Activated CD4-positive, alpha-beta T cell treated with anti-CD3 and anti-CD28 coated beads for 24 hours (primary cell): ENCODE measurements at regions not wholly inside any gene's neighbourhood (a gene's known extent, or its start where the extent isn't known, plus 50 kb on each side); places are given as distances from the start of the nearest gene placed in this dataset.

Source experiments
- DNase-seq, 2 donors: peaks; one replicate each; pipeline ENCODE4 v3.0.0-alpha.2; 2020; ENCODE audit warnings: low read depth in 2 of 2

DNA sequence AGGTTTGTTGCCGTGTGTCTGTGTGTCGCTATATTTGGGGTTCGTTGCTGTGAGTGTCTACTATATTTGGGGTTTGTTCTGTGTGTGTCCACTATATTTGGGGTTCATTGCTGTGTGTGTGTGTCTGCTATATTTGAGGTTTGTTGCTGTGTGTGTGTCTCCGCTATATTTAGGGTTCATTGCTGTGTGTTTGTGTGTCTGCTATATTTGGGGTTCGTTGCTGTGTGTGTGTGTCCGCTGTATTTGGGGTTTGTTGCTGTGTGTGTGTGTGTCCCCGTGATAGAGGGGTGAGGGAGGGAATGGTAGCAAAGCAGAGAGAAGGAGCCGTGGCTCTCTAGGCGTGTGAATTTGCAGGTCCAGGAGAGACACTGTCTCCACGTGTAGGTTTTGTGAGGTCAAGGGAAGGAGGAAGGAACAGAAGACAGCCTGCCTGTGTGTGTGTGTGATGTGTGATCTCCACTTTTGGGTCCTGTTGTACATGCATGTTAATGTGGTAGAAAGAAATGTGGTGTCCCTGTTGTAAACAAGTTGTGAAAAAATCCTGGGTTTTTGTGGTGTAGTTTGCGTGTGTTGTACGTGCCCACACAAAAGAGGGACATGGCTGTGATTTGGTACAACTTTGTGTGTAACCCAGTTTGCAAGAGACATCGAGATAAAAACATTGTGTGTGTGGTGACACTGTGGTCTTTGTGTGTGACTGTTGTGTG, 56.3 kb upstream of the ECE1 start:
- no peak for DNase-seq

DNA sequence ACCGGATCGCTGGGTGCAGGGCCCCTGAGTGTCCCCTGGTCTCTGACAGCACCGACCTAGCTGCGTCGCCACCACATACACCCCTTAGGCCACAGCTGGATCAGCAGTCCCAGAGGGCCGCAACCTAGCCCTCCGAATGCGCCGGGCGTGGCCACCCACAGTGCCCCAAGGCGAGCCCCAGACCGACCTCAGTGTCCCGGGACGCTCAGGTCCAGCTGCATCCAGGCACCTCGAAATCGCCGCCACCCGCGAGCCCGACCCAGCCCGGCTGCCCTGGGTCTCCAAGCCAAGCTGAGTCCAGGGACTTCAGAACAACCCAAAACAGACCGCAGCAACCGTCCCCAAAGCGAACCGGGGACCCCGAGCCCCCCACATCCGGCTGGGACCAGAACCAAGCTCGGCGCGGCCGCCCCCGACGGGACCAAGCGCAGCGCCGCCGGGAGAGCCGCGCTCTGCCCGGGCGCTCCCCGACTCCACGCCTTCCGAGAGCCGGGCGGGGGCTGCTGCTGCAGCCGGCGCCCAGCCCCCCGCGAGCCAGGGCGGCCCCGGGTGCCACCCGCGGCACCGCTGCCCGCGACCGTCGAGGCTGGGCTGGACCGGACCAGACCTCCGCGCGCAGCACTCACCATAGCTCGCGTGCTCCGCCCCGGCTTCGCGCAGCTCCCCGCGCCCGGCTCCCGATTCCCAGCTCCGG, 54.6 kb upstream of the ECE1 start:
- no peak for DNase-seq

DNA sequence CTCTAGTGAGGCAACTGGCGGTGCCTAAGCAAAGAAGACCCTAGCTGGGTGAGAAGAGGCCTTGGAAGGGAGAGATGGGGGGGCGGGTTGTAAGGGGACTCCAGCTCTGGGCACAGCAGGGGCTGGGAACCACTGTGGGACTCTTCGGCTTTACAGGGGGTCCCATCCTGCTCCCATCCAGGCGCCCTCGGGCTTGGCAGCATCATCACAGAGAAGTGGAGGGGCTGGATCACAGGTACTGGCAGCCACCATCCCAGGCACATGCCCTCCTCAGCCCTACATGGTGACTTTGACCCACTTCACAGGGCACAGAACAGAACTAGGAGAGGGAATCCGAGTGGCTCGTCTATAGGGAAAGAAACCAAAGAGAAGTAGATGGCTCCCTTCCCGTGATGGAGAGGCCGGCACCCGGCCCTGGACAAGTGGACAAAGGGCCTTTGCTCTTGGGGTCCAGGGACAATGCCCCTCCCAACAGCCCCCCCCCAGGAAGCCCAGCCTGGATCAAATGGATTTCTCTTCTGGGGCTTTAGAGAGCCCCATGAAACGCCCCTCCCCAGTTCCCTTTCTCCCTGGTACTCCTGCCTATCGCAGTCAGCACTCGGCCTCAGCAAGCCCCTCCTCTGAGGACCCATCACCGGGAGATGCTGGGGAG, 54.0 kb upstream of the ECE1 start:
- DNase-seq, result no peak

DNA sequence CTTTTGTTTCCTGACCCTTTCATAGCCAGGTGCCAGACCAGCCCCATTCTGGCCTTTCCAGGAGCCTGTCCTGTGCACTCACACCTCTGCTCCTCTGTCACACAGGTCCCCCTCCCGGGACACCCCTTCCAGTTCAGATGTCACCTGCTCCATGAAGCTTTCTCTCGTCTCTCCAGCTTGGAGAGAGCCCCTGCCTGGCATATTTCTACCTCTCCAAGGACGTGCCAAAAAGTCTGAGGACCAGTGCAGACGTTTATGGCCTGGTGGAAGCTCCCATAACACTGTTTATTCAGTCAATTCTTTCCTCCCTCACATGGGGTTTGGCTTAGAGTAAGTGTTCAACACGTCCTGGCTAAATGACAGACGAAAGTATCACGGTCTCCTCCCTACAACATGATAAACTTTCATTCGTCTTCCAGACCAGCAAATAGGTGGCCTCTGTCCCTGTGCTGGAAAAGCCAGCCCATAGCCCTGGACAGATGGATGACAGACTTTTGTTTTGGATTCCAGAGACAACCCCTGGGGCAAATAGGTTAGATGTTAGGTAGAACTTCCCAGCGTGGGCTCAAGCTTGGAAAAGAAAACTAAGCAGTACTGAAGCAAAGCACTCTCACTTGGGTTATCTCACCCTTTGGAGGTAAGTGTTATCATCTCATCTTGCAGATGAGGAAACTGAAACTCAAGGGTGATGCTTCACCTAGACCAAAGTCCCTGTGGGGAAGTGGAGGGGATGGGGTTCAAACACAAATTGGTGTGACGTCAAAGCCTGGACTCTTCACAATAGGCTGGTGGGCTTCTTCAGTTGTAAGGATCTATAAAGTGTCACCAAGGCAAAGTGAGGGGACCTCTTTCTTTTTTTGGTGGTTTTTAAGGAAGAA, 52.9 kb upstream of the ECE1 start:
- DNase-seq, result no peak

DNA sequence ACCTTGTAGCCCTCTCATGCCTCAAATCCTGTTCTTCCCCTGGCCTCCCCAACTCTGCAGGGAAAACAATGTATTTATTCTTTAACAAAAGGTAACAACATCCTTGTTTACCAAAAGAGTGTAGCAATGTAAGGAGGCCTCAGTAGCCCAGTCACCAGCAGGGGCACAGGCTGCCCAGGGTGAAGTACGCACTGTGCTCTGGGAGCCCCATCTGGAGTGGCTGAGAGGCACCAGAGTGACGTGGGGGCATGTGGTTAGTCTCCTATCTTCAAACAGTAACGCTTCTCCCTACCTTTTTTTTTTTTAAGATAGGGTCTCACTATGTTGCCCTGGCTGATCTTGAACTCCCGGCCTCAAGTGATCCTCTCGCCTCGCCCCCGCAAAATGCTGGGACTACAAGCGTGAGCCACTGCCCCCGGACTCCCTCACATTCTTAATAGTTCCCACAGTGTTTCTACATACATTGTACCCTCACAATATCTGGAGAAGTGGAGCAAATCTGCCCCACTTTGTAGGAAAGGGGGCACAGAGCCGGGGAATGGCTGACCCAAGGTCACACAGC, 51.3 kb upstream of the ECE1 start:
- DNase-seq, result no peak

DNA sequence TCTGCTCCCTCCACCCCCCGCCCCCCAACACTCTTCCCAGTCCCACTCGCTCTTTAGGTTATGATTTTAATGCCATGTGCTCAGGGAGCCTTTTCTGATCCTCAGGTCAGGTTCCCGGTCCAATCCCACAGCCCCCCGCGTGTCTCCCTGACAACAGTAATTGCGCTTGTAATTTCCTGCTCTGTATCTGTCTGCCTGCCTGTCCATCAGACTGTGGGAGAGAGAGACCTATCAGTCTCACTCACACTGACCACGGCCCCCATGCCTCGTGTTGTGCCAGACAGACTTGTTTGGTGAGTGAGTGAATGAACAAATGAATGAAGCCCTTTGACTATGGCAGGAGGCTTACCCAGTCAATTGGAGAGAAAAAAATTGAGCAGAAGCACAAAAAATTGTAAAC, 50.8 kb upstream of the ECE1 start:
- DNase-seq, result no peak

DNA sequence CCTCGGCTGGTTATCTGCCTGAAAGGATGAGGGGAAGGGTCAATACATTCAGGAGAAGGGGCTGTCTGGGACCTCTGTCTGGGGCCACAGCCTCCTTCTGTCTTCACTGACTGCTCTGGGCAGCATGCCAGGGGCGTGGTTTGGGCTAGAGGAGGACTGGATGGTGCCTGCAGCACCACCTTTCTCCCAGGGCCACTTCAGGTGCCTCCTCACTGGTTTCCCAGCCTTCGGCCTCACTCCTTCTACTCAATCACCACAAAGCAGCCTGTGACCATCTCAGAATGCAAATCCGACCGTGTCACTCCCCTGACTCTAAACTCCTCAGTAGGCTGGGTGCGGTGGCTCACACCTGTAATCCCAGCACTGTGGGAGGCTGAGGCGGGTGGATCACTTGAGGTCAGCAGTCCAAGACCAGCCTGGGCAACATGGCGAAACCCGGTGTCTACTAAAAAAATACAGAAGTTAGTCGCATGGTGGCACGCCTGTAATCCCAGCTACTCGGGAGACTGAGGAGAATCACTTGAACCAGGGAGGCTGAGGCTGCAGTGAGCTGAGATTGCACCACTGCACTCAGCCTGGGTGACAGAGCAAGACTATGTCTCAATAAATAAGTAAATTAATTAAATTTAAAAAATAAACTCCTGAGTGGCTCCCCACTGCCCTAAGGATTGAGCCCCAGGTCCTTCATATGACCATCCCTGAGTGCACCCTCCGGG, 50.1 kb upstream of the ECE1 start:
- no peak for DNase-seq
